ENCODE measurements at regions not wholly inside any gene's neighbourhood (a gene's known extent, or its start where the extent isn't known, plus 50 kb on each side); places are given as distances from the start of the nearest gene placed in this dataset.

GRCh38 chr13:90329641-90330040, 1017.8 kb upstream of the MIR17HG start (continued):
- TF ChIP-seq ZBTB33 (IDR thresholded peaks at IDR 0.05) (no peak), HNF4A (conservative IDR thresholded peaks at IDR 0.05) (no peak), EGR1 (IDR thresholded peaks at IDR 0.05; ENCODE audit: low read depth in 2 of 2) (no peak), FOXA1 (IDR thresholded peaks at IDR 0.05) (no peak), NR2F2 (IDR thresholded peaks at IDR 0.05) (no peak), SP1 (IDR thresholded peaks at IDR 0.05) (no peak)

- peaks cover 0 to 5% (median 0%) of the 10 kb centered on the region in 4 donors for H3K27me3 ChIP-seq (ENCODE audit: control insufficient read depth in 4 of 4, insufficient read depth in 4 of 4, low read length in 3 of 4)
- no peaks in the 10 kb centered on the region for H3K4me1 ChIP-seq (ENCODE audit: control insufficient read depth in 4 of 4, insufficient read depth in 4 of 4, low read length in 3 of 4)
- H3K36me3 ChIP-seq (ENCODE audit: control insufficient read depth in 4 of 4, insufficient read depth in 3 of 4, low read depth in 1 of 4, low read length in 3 of 4), result no peaks in the 10 kb centered on the region
- TF ChIP-seq MAX (IDR thresholded peaks at IDR 0.05), result no peak
- no peak for TF ChIP-seq RAD21 (IDR thresholded peaks at IDR 0.05)
- TF ChIP-seq TAF1 (conservative IDR thresholded peaks at IDR 0.05), result no peak
- TF ChIP-seq FOXA2 (IDR thresholded peaks at IDR 0.05), result no peak
- no peak for TF ChIP-seq FOXA1 (IDR thresholded peaks at IDR 0.05)
- no peak for TF ChIP-seq HNF4A (conservative IDR thresholded peaks at IDR 0.05)
- TF ChIP-seq SP1 (IDR thresholded peaks at IDR 0.05), result no peak
- TF ChIP-seq RXRA (IDR thresholded peaks at IDR 0.05), result no peak
- no peak for TF ChIP-seq NR2F2 (IDR thresholded peaks at IDR 0.05)
- TF ChIP-seq EGR1 (IDR thresholded peaks at IDR 0.05; ENCODE audit: low read depth in 2 of 2), result no peak
- TF ChIP-seq CTCF (IDR thresholded peaks at IDR 0.05; ENCODE audit: low read depth, low read length, missing input control), result no peak
- TF ChIP-seq ATF3 (IDR thresholded peaks at IDR 0.05), result no peak
- no peak for TF ChIP-seq GABPA (IDR thresholded peaks at IDR 0.05 in 1 of 2, conservative IDR thresholded peaks at IDR 0.05 in 1 of 2)
- TF ChIP-seq ZBTB33 (IDR thresholded peaks at IDR 0.05), result no peak
- no peak for TF ChIP-seq JUND (IDR thresholded peaks at IDR 0.05)
- no peak for TF ChIP-seq YY1 (IDR thresholded peaks at IDR 0.05)
- no peak for TF ChIP-seq REST (IDR thresholded peaks at IDR 0.05)
- no peak for TF ChIP-seq HNF4G (IDR thresholded peaks at IDR 0.05)
- whole genome bisulfite sequencing, result 82% methylated on average over 1 of the region's 1 CpG
- no peak overlapping the region for H3K9ac ChIP-seq (ENCODE audit: low read depth in 1 of 2, low read length in 2 of 2)
- H3K27ac ChIP-seq (ENCODE audit: low read depth in 1 of 2, low read length in 2 of 2), result no peak overlapping the region
- H3K9me3 ChIP-seq (ENCODE audit: control insufficient read depth in 4 of 4, low read length in 3 of 4), result no peaks in the 10 kb centered on the region
- H3K4me3 ChIP-seq (ENCODE audit: low read depth in 1 of 3, low read length in 3 of 3), result no peak overlapping the region
- no peak for DNase-seq (ENCODE audit: low spot score)
These were observed 1015.5 kb upstream of the MIR17HG start for GRCh38 chr13:90331974-90332373.

Data from liver (tissue), 8 donors.